DOHH2 (cell line): ENCODE measurements at regions not wholly inside any gene's neighbourhood (a gene's known extent, or its start where the extent isn't known, plus 50 kb on each side); places are given as distances from the start of the nearest gene placed in this dataset.

ENCODE experiments used
- CTCF ChIP-seq: fragments of 200-600 bp; sonication (generic); IDR thresholded peaks from one replicate; pipeline ENCODE4 v1.5.1; 2014; ENCODE audit warnings: antibody characterized with exemption, mild to moderate bottlenecking, low read depth, low read length; ENCODE audit not compliant: poor library complexity, severe bottlenecking
- EZH2phosphoT487 ChIP-seq: fragments of 200-600 bp; sonication (generic); IDR thresholded peaks from 2 replicates; pipeline ENCODE4 v1.6.1; 2017; ENCODE audit warnings: borderline replicate concordance, mild to moderate bottlenecking, antibody characterized with exemption, low read length, moderate library complexity, mixed read lengths

GRCh38 chr6:10217111-10217510 lies 197.8 kb downstream of the TFAP2A start:
- no peak for TF ChIP-seq CTCF
- TF ChIP-seq EZH2phosphoT487 = no peak
